LNCAP (cell line): ENCODE measurements at regions not wholly inside any gene's neighbourhood (a gene's known extent, or its start where the extent isn't known, plus 50 kb on each side); places are given as distances from the start of the nearest gene placed in this dataset.

Source experiments
- TF ChIP-seq, protein P1 (sequence below): fragments of 450-650 bp; IDR thresholded peaks from 2 replicates; pipeline ENCODE4 v1.5.1; 2017; ENCODE audit warnings: mild to moderate bottlenecking

DNA sequence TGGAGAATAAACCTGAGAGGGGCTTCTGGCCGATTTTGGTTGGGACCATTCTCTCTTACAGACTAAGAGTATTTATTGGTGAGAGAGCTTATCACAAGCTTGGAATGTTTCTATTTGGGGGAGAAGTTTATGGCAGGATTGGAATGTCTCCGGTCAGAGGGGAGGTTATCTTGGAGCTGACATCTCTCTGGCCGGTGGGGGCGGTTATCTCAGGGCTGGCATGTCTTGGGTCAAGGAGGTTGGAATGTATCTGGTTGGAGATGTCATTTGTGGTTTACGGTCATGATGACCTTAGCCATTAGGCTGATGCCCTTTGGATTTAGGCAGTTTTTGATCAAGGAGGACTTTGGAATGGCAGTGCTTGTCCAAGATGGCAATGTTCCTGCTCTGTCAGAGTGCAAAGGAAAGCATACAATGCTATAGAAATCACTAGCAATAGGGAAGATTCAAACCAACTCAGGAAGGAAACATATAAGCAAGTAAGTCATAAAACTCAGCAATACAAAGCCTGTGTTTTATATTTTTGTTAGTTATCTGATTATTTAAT, 362.4 kb upstream of the LRATD1 start:
- TF ChIP-seq, protein P1, sequence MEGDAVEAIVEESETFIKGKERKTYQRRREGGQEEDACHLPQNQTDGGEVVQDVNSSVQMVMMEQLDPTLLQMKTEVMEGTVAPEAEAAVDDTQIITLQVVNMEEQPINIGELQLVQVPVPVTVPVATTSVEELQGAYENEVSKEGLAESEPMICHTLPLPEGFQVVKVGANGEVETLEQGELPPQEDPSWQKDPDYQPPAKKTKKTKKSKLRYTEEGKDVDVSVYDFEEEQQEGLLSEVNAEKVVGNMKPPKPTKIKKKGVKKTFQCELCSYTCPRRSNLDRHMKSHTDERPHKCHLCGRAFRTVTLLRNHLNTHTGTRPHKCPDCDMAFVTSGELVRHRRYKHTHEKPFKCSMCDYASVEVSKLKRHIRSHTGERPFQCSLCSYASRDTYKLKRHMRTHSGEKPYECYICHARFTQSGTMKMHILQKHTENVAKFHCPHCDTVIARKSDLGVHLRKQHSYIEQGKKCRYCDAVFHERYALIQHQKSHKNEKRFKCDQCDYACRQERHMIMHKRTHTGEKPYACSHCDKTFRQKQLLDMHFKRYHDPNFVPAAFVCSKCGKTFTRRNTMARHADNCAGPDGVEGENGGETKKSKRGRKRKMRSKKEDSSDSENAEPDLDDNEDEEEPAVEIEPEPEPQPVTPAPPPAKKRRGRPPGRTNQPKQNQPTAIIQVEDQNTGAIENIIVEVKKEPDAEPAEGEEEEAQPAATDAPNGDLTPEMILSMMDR, result no peak

DNA sequence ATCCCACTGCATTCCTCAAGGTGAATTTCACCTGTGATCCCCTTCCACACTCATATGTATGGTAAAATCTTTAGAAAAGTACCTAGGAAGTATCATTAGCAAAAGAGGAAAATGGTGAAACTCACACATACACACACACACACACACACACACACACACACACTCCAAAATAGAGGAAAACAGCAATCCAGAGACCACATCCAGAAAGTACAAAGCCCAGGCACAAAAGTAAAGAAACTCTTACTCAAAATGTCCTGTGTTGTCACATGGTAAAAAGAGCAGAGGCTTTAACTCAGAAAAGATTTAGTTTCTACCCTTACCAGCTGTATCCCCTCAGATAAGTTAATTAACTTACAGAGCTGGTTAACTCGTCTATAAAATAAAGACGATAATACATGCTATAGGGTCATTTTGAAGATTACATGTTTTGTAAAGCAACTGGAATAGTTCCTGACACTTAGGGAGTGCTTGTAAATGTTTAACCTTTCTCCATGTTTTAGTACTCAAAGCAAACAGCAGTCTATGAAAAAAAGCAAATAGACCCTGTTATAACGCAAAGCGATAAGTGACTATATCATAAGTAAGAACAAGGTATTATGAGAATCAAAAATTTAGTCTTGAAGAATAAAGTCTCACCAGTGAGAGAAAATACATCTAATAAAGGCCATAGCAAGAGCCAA, 360.0 kb upstream of the LRATD1 start:
- TF ChIP-seq, protein P1, result no peak

DNA sequence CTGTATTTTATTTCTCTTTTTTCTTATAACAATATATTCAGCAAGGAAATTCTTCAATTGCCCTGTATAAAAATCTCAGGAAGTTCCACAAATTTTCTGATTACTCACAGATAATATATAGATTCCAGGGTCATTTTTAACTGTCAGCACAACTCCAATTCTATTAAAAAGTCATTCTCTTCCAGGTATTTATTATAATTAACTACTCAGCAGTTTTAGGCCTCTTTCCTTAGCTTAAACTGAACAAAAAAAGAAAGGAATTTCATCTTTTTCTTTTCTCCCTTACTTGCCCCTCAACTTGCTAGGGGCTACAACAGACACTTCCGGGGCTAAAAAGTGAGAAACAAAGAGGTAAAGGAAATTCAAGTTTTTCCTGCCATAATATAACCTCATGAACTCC, 358.9 kb upstream of the LRATD1 start:
- TF ChIP-seq, protein P1, result no peak

DNA sequence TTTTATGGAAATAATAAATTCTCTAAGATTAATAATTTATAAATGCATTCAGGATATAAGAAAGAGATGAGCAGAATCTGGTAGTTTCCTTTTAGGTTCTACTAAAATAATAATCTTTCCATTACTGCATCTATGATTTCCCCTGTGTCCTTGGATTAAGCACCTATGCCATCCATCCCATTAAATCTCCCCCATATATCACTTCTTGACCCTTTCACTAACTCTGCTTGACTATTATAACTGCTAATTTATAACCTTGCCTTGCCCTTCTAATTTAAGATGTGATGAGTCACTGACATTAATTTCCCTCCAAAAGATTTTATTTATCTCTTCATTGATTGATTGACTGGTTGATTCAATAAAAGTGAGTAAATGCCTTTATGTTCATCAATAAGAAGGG, 348.3 kb upstream of the LRATD1 start:
- TF ChIP-seq, protein P1, result no peak

GRCh38 chr2:14285812-14286211, 346.7 kb upstream of the LRATD1 start:
- TF ChIP-seq, protein P1, result no peak

DNA sequence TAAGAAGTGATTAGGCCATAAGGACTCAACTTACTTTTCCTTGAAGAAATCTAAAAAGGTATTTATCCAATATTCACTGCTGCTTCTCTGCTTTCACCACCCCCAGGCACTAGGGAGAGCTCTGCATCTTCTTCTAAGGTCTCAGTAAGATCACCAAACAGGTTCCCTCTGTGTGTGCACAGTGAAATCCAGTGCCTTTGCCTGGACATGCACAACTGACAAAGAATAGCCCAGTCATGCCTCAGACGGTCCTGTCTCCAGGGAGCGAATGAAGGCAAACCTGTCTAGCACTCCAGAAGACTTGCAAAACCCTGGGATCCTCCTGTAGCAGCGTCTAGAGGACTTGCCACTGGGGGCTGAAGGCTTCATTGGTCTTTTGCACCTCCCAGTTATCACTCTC, 344.5 kb upstream of the LRATD1 start:
- TF ChIP-seq, protein P1, result peak; percentile 43; the same call in 1 of the 2 replicates

DNA sequence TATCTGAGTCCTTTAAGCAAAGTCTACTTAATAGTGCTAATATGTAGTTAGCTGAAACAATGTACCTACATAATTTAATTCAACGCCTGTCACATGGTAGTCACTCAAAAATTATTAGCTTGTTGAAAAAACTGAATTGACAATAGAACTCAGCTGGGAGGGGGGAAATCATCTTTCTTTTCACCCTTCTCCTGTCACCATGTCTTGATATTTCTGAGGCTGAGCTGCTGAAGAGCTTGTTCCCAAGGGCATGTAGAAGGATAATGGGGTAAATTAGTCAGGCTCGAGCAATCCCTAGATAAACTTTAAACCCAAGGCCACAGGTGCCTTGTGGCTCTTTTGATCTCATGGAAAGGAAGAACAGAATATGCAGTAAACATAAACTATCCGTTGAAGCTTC, 339.6 kb upstream of the LRATD1 start:
- TF ChIP-seq, protein P1, result no peak

- TF ChIP-seq, protein P1, result no peak
Observed at GRCh38 chr2:14297340-14297739, 335.2 kb upstream of the LRATD1 start.
